ENCODE measurements at regions not wholly inside any gene's neighbourhood (a gene's known extent, or its start where the extent isn't known, plus 50 kb on each side); places are given as distances from the start of the nearest gene placed in this dataset.
"Not testable (repeated sequence)": the region's sequence is repeated elsewhere in the genome, so short reads cannot be mapped to it uniquely, and the experiment has no call there.

- TF ChIP-seq CTCF (IDR thresholded peaks at IDR 0.05), result no peak
- Histone ChIP-seq H3K36me3 (no peaks in the 10 kb centered on the region), H3K9me3 (no peaks in the 10 kb centered on the region), H3K4me1 (no peaks in the 10 kb centered on the region), H3K27ac (no peak overlapping the region), H3K4me3 (no peak overlapping the region), H3K27me3 (ENCODE audit: low read depth) (no peaks in the 10 kb centered on the region)
- no peak for DNase-seq
- intact Hi-C loops (cut with DNase I), result no loop called here
- ATAC-seq, result no peak
Observed at GRCh38 chr6:76174722-76175121, 102.3 kb upstream of the IMPG1 start.

GRCh38 chr6:76166874-76167273 is 94.4 kb upstream of the IMPG1 start:
- intact Hi-C loops (cut with DNase I), result no loop called here
- Histone ChIP-seq H3K27me3 (ENCODE audit: low read depth) (no peaks in the 10 kb centered on the region), H3K27ac (no peak overlapping the region), H3K4me1 (no peaks in the 10 kb centered on the region), H3K4me3 (no peak overlapping the region), H3K36me3 (no peaks in the 10 kb centered on the region), H3K9me3 (no peaks in the 10 kb centered on the region)
- no peak for TF ChIP-seq CTCF (IDR thresholded peaks at IDR 0.05)
- no peak for DNase-seq
- ATAC-seq, result no peak

- ATAC-seq (no peak), DNase-seq (no peak)
- intact Hi-C loops (cut with DNase I), result no loop called here
- no peak for TF ChIP-seq CTCF (IDR thresholded peaks at IDR 0.05)
- Histone ChIP-seq H3K4me1 (no peaks in the 10 kb centered on the region), H3K27me3 (ENCODE audit: low read depth) (no peaks in the 10 kb centered on the region), H3K36me3 (no peaks in the 10 kb centered on the region), H3K4me3 (no peak overlapping the region), H3K9me3 (no peaks in the 10 kb centered on the region), H3K27ac (no peak overlapping the region)
Observed at GRCh38 chr6:76166297-76166696, 93.8 kb upstream of the IMPG1 start.

GRCh38 chr6:76165471-76166221 is 93.2 kb upstream of the IMPG1 start:
- peak in 1 of 2 donors; percentile 42 for ATAC-seq
- no peak overlapping the region for H3K27ac ChIP-seq
- H3K27me3 ChIP-seq (ENCODE audit: low read depth), result no peaks in the 10 kb centered on the region
- TF ChIP-seq CTCF (IDR thresholded peaks at IDR 0.05), result no peak
- H3K9me3 ChIP-seq, result no peaks in the 10 kb centered on the region
- no peaks in the 10 kb centered on the region for H3K36me3 ChIP-seq
- intact Hi-C loops (cut with DNase I), result no loop called here
- no peak for DNase-seq
- no peak overlapping the region for H3K4me3 ChIP-seq
- H3K4me1 ChIP-seq, result no peaks in the 10 kb centered on the region

- H3K4me3 ChIP-seq, result no peak overlapping the region
- H3K36me3 ChIP-seq, result no peaks in the 10 kb centered on the region
- DNase-seq, result no peak
- no peak overlapping the region for H3K27ac ChIP-seq
- intact Hi-C loops (cut with DNase I), result no loop called here
- peaks cover 6% of the 10 kb centered on the region for H3K9me3 ChIP-seq
- TF ChIP-seq CTCF (IDR thresholded peaks at IDR 0.05), result no peak
- no peak for ATAC-seq
- no peaks in the 10 kb centered on the region for H3K4me1 ChIP-seq
- H3K27me3 ChIP-seq (ENCODE audit: low read depth), result no peaks in the 10 kb centered on the region
Observed at GRCh38 chr6:76162811-76163210, 90.3 kb upstream of the IMPG1 start.

- H3K4me3 ChIP-seq; H3K9me3 ChIP-seq; DNase-seq; H3K27me3 ChIP-seq (ENCODE audit: low read depth); H3K4me1 ChIP-seq; intact Hi-C loops (cut with DNase I); ATAC-seq; H3K27ac ChIP-seq; H3K36me3 ChIP-seq: not testable (repeated sequence)
Observed at GRCh38 chr6:76157800-76158199, 85.3 kb upstream of the IMPG1 start.

Measured in lower lobe of right lung (tissue), 2 donors.